ENCODE measurements at regions not wholly inside any gene's neighbourhood (a gene's known extent, or its start where the extent isn't known, plus 50 kb on each side); places are given as distances from the start of the nearest gene placed in this dataset.
"Not testable (repeated sequence)": the region's sequence is repeated elsewhere in the genome, so short reads cannot be mapped to it uniquely, and the experiment has no call there.

DNA sequence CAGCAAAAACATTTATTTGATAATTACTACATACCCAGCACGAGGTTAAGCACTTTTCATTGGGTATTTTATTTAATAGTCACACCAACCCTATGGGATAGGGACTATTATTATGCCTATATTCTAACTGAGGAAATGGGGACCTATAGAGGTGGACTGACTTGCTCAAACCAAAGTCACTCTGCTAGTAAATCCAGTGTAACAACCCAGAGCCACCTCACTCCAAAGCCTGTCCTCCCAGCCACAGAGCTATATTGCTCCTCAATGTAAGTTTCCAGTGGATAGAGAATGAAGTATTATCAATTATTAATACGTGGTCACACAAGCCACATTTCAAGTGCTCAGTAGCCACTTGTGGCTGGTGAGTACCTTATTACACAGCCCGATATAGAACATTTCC lies 97.5 kb downstream of the RGS2 start:
- DNase-seq = no peak

DNA sequence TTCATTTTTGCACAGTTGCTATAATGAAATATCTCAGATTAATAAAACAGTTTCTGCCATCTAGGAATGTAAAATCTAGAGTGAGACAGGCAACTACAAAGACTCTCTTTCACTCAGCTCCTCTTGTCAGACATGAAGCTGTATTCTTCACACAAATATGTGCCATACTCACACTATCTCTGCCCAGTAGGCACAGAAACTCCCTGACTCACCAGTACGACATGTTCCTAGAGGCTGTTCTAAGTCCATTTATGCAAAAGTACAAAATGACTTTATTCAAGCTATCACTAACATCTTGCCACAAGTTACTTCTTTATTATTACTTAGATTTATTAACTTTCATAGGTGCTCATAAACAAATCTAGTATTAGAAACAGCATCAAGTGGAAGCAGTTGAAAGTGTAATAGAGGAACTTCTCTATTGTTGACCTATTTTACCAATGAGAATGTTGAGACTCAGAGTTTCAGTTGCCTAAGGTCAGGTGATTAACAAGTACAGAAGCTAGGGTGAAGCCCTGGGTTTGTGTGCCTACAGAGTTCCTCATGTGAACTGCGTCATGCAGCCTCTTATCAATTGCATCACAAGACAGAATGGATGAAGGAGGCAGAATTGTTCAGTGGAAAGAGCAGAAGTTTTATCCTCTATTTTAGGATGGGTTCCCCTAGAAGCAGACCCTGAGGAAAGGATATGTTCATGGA lies 98.9 kb downstream of the RGS2 start:
- DNase-seq = peak; percentile 86

- not testable (repeated sequence) for DNase-seq
Measured at GRCh38 chr1:192911896-192912656, 103.2 kb downstream of the RGS2 start.

- DNase-seq = no peak
Measured at GRCh38 chr1:192913683-192914082, 104.8 kb downstream of the RGS2 start.

DNA sequence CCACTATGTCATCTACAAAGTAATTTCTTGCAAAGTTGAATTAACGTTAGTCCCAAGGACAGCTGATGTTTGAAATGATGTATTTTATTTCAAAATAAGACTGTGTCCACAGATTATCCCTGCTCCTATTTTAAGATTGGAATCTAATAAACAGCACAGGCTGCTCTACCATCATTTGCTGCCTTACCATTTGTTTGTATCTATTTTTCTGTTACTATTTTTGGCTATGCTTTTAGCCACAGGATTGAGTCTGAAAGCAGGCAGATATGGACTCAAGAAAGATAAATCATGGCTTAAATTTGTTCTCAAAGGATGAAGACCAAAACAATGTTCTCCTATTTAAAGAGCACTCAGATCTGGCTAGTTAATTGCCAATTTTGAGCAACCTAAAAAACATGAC lies 105.3 kb downstream of the RGS2 start:
- DNase-seq = no peak

- DNase-seq = peak in 1 of 2 donors; percentile 23
Measured at GRCh38 chr1:192914696-192915095, 105.9 kb downstream of the RGS2 start.

- DNase-seq = peak; percentile 10 to 42
Measured at GRCh38 chr1:192916021-192916420, 107.2 kb downstream of the RGS2 start.

- DNase-seq = no peak
Measured at GRCh38 chr1:192918259-192918658, 109.4 kb downstream of the RGS2 start.

- no peak for DNase-seq
Measured at GRCh38 chr1:192920412-192920811, 111.6 kb downstream of the RGS2 start.

- no peak for DNase-seq
Measured at GRCh38 chr1:192925609-192926008, 116.8 kb downstream of the RGS2 start.

GRCh38 chr1:192926736-192927135 lies 117.9 kb downstream of the RGS2 start:
- peak in 1 of 2 donors; percentile 54 for DNase-seq

- no peak for DNase-seq
Measured at GRCh38 chr1:192927496-192927895, 118.7 kb downstream of the RGS2 start.

GRCh38 chr1:192929597-192929996 lies 120.8 kb downstream of the RGS2 start:
- peak; percentile 75 to 79 for DNase-seq

GRCh38 chr1:192933744-192934143 lies 124.9 kb downstream of the RGS2 start:
- DNase-seq = no peak

- DNase-seq = peak; percentile 73 to 95
Measured at GRCh38 chr1:192936313-192937018, 122.7 kb downstream of the UCHL5 start.

- DNase-seq = peak in 1 of 2 donors; percentile 50
Measured at GRCh38 chr1:192937128-192937527, 122.0 kb downstream of the UCHL5 start.

DNA sequence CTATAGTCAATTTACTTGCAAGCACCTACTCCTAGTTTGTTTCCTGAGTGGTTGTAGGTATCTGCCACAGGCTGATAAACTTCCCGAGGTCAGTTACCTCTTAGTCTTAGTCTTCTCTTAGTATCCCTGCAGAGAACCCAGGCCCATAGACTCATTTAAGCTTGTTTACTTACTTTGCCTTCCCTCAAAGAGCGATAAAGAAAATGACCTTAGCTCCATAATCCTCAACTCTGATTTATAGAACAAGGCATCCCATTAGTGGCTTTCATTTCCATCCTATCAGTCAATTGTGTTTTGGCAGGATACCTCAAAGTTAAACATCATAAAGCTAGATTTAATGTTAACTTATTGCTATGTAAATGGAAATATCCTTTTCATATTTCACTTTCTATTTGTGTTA lies 119.7 kb downstream of the UCHL5 start:
- no peak for DNase-seq

- peak; percentile 17 to 66 for DNase-seq
Measured at GRCh38 chr1:192940658-192941057, 118.5 kb downstream of the UCHL5 start.

GRCh38 chr1:192941722-192942411 lies 117.3 kb downstream of the UCHL5 start:
- no peak for DNase-seq

DNA sequence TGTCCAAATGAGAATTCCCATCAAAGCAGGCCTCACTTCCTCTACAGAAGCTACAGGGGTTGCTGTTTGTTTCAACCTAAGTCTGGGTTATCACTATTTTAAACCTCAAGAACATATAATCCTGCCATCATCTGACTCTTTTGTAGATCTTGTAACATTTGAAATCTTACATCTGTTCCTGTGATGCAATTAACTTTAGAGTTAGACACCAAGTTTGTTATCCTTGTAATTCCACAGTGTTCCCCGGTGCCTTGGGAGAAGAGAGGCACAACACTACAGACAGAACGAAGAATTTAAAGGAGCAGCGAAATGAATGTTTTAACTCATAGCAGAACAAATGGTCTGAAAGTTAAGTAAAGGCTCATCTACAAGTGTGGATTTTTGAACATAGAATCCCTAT lies 116.1 kb downstream of the UCHL5 start:
- DNase-seq = no peak

DNA sequence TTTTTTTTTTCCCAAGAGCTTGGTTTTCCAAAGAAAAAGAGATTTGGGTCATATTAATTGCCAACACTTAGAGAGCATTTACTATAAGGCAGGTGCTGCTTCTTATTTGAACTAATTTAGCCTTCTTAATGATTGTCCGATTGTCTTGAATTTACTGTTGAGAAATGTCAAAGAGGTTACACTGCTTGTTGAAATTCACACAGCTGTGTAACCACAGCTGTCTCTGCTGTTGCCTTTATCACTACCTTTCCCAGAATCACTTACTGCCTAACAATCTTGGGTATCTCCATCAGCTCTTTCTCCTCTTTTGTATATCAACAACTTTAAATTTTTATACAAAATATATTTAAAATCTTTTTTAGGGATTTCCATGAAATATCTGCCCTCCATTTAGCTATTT lies 115.6 kb downstream of the UCHL5 start:
- DNase-seq = no peak

- DNase-seq = peak; percentile 23 to 61
Measured at GRCh38 chr1:192945390-192946130, 113.6 kb downstream of the UCHL5 start.
